Heart left ventricle (tissue), 16 donors: ENCODE measurements at regions not wholly inside any gene's neighbourhood (a gene's known extent, or its start where the extent isn't known, plus 50 kb on each side); places are given as distances from the start of the nearest gene placed in this dataset.
"Not testable (repeated sequence)": the region's sequence is repeated elsewhere in the genome, so short reads cannot be mapped to it uniquely, and the experiment has no call there.

ENCODE experiments used
- ATAC-seq, 4 donors: fragments of 200-7000 bp; cut with Tn5 transposase; one replicate each; pipeline ENCODE4 v1.9.1; 2020 to 2022; ENCODE audit warnings: moderate library complexity in 4 of 4, mild to moderate bottlenecking in 3 of 4, moderate number of reproducible peaks in 1 of 4
- DNase-seq, 5 donors: peaks; one replicate each; pipeline ENCODE4 v3.0.0-alpha.2; 2020
- H3K27ac ChIP-seq, 12 donors: fragments of 200-600 bp; sonication (generic) in 4 of 12; one replicate each; pipeline versions ENCODE4 v1.5.0 to v1.8.0; 2016 to 2022; ENCODE audit warnings: mild to moderate bottlenecking in 2 of 12
- H3K27me3 ChIP-seq, 9 donors: fragments of 200-600 bp; sonication (generic) in 2 of 9; one replicate each; pipeline versions ENCODE4 v1.5.1 to v1.8.0; 2016 to 2022; ENCODE audit warnings: mild to moderate bottlenecking in 3 of 9
- H3K36me3 ChIP-seq, 9 donors: fragments of 200-600 bp; sonication (generic) in 2 of 9; one replicate each; pipeline versions ENCODE4 v1.5.0 to v1.8.0; 2018 to 2022; ENCODE audit warnings: mild to moderate bottlenecking in 2 of 9
- H3K4me1 ChIP-seq, 12 donors: fragments of 200-600 bp; sonication (generic) in 4 of 12; one replicate each; pipeline versions ENCODE4 v1.5.0 to v1.8.0; 2016 to 2022; ENCODE audit warnings: mild to moderate bottlenecking in 3 of 12
- H3K4me3 ChIP-seq, 12 donors: fragments of 200-600 bp; sonication (generic) in 4 of 12; one replicate each; pipeline versions ENCODE4 v1.5.0 to v1.8.0; 2017 to 2022; ENCODE audit warnings: mild to moderate bottlenecking in 9 of 12, moderate library complexity in 4 of 12
- H3K9me3 ChIP-seq, 12 donors: fragments of 200-600 bp; sonication (generic) in 4 of 12; one replicate each; pipeline versions ENCODE4 v1.5.0 to v1.8.0; 2016 to 2022; ENCODE audit warnings: mild to moderate bottlenecking in 1 of 12
- POLR2A ChIP-seq, 2 donors: fragments of 450-650 bp; IDR thresholded peaks; one replicate each; pipeline ENCODE4 v1.6.1; 2017; ENCODE audit warnings: antibody characterized with exemption in 2 of 2, mild to moderate bottlenecking in 2 of 2, moderate library complexity in 2 of 2
- WGBS, 4 donors: extraction: QIAGEN DNeasy Blood & Tissue Kit in 2 of 4; methylation state at CpG; one replicate each; pipeline versions ENCODE4 v1.1.5 to v1.1.7; 2013 to 2018; 5-methylcytosine and 5-hydroxymethylcytosine counted together
- intact Hi-C, 10 donors: fragments of 100-400 bp; cut with DNase I; formaldehyde crosslinking; loops; one replicate each; pipeline versions ENCODE4 v1.11.1 to v1.14.2; 2022
- TF ChIP-seq, protein P1 (sequence below), 12 donors: fragments of 200-600 bp; sonication (generic) in 4 of 12; IDR thresholded peaks; one replicate each; pipeline versions ENCODE4 v1.5.0 to v1.8.0; 2018 to 2022; ENCODE audit warnings: antibody characterized with exemption in 12 of 12, mild to moderate bottlenecking in 5 of 12
- donor health status: ischemic (EF 13 %, LVEDD 7.1; RV severe dilation, severe dysfunction).
- donor health status: healthy with polysubstance abuse.
- donor health status: DM: no; HTN: yes; CAD: no.
- donor health status: DM: no; HTN: no; CAD: no.
- donor health status: ischemic (EF 25% LVEDD 6.9; RV normal size, moderate dysfunction).
- donor health status: ischemic (EF 25% LVEDD 5.7; RV mildly dilated, moderate dysfunction).
- donor health status: healthy.
- donor health status: DM: yes; HTN: yes; CAD: no.
- donor health status: ischemic (EF 35%, LVEDD 5.7; RV mildly dilated, moderate dysfunction).
- donor health status: nonischemic (EF 11% LVEDD 7.7; RV severe dilation, severe dysfunction).
- donor health status: DM: yes; HTN: yes; CAD: no.
- donor health status: PGD.
- donor health status: ischemic (EF 29% LVEDD 5.4; RV normal size, mild dysfunction).
- donor health status: nonischemic (EF 23%, LVEDD 6.1; RV moderate dilation, normal function).

DNA sequence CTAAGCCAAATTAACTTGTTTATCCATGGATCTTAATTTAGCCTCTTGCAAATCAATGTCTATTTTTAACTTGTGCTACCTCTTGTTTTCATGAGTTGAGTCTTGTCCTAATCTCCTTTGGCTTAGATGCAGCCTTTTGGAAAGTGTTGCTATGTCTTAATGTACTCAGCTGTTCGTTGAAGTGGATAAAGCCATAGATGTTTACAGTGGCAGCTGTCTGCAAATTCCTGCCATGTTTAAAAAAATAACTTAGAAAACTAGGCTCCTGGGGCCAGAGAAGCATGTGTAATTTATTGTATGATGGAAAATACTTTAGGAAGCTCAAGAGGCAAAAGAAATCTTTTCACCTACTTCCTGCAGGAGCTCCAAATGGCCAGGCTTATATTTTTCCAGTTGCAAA is 253.1 kb upstream of the RHOBTB1 start:
- ATAC-seq (peak; percentile 34 to 70 (median 60)), DNase-seq (peak in 1 of 5 donors; percentile 20)
- intact Hi-C loops = loop anchor here in 1 of 10 donors (10.0 kb wide), 1 partner anchor 212 kb away; no protein-coding TSS in a partner anchor
- Histone ChIP-seq H3K9me3 (peaks cover 0 to 16% (median 3%) of the 10 kb centered on the region in 12 donors), H3K4me1 (peaks cover 0 to 13% (median 0%) of the 10 kb centered on the region in 12 donors), H3K4me3 (no peak overlapping the region), H3K27me3 (no peaks in the 10 kb centered on the region), H3K27ac (peak overlapping the region in 3 of 12 donors; percentile 1 to 53 (median 35)), H3K36me3 (no peaks in the 10 kb centered on the region)
- no peak for TF ChIP-seq POLR2A (IDR thresholded peaks at IDR 0.05)
- TF ChIP-seq, protein P1, sequence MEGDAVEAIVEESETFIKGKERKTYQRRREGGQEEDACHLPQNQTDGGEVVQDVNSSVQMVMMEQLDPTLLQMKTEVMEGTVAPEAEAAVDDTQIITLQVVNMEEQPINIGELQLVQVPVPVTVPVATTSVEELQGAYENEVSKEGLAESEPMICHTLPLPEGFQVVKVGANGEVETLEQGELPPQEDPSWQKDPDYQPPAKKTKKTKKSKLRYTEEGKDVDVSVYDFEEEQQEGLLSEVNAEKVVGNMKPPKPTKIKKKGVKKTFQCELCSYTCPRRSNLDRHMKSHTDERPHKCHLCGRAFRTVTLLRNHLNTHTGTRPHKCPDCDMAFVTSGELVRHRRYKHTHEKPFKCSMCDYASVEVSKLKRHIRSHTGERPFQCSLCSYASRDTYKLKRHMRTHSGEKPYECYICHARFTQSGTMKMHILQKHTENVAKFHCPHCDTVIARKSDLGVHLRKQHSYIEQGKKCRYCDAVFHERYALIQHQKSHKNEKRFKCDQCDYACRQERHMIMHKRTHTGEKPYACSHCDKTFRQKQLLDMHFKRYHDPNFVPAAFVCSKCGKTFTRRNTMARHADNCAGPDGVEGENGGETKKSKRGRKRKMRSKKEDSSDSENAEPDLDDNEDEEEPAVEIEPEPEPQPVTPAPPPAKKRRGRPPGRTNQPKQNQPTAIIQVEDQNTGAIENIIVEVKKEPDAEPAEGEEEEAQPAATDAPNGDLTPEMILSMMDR (IDR thresholded peaks at IDR 0.05) = no peak
- WGBS, 4 donors = 4 to 32% (median 12%) methylated on average over 1 of the region's 1 CpG

DNA sequence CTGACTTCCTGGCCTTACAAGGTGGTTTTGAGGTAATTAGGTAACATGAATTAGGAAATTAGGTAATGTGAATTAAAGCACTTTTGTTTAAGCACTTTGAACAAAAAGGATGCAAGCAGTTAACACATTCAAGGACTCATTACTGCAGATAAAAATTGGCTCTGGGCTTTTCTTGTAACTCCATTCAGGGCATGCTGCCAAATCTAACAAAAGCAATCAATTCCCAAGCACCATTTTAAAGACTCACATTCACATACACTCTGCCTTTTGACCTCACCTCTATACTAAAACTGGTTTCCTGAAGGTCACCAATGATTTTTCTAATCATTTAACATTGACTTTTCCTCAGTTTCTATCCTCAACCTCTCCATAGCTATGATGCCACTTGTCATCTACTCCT is 251.2 kb upstream of the RHOBTB1 start:
- peaks cover 0 to 22% (median 1%) of the 10 kb centered on the region in 12 donors for H3K4me1 ChIP-seq
- peaks cover 0 to 17% (median 4%) of the 10 kb centered on the region in 12 donors for H3K9me3 ChIP-seq
- no peak overlapping the region for H3K4me3 ChIP-seq
- no peak for DNase-seq
- intact Hi-C loops = loop anchor here in 1 of 10 donors (10.0 kb wide), 1 partner anchor 210 kb away; no protein-coding TSS in a partner anchor
- no peaks in the 10 kb centered on the region for H3K27me3 ChIP-seq
- H3K27ac ChIP-seq = no peak overlapping the region
- H3K36me3 ChIP-seq = no peaks in the 10 kb centered on the region
- ATAC-seq = no peak
- TF ChIP-seq POLR2A (IDR thresholded peaks at IDR 0.05) = no peak
- TF ChIP-seq, protein P1 (IDR thresholded peaks at IDR 0.05) = no peak

DNA sequence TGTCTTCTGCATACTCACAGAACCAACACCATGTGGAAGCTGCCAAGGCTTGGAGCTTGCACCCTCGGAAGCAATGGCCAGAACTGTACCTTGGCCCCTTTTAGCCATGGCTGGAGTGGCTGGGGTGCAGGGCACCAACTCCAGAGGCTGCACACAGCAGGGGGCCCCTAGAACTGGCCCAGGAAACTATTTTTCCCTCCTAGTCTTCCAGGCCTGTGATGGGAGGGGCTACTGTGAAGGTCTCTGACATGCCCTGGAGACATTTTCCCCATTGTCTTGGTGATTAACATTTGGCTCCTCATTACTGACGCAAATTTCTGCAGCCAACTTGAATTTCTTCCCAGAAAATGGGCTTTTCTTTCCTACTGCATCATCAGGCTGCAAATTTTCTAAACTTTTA is 248.6 kb upstream of the RHOBTB1 start:
- not testable (repeated sequence) for H3K4me3 ChIP-seq, H3K36me3 ChIP-seq, H3K27me3 ChIP-seq
- peak in 1 of 4 donors; percentile 30 for ATAC-seq
- intact Hi-C loops = loop anchor here in 5 of 10 donors (5.0 to 10.0 kb wide), 3 partner anchors 50 to 208 kb away; no protein-coding TSS in a partner anchor
- Histone ChIP-seq H3K4me1 (peaks cover 0 to 22% (median 1%) of the 10 kb centered on the region in 12 donors), H3K27ac (peak overlapping the region in 3 of 12 donors; percentile 30 to 59 (median 36)), H3K9me3 (peaks cover 0 to 17% (median 4%) of the 10 kb centered on the region in 12 donors)
- peak in 1 of 5 donors; percentile 23 for DNase-seq
- 75 to 86% (median 78%) methylated on average over 2 of the region's 2 CpGs for WGBS, 4 donors

DNA sequence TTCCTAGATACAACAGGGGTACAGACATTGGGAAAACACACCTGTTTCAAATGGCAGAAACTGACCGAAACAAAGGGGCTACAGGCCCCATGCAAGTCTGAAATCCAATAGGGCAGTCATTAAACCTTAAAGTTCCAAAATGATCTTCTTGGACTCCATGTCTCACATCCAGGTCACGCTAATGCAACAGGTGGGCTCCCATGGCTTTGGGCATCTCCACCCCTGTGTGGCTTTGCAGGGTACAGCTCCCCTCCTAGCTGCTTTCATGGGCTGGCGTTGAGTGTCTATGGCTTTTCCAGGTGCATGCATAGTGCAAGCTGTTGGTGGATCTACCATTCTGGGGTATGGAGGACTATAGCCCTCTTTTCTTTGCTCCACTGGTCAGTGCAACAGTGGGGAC is 248.1 kb upstream of the RHOBTB1 start:
- 89 to 95% (median 93%) methylated on average over 3 of the region's 3 CpGs for WGBS, 4 donors
- H3K27ac ChIP-seq = peak overlapping the region in 2 of 12 donors; percentile 30 to 59
- no peak for ATAC-seq
- no peak overlapping the region for H3K4me3 ChIP-seq
- peaks cover 0 to 17% (median 1%) of the 10 kb centered on the region in 12 donors for H3K4me1 ChIP-seq
- DNase-seq = no peak
- H3K36me3 ChIP-seq = no peaks in the 10 kb centered on the region
- intact Hi-C loops = loop anchor here in 5 of 10 donors (5.0 to 10.0 kb wide), 3 partner anchors 50 to 207 kb away; no protein-coding TSS in a partner anchor
- H3K27me3 ChIP-seq = no peaks in the 10 kb centered on the region
- H3K9me3 ChIP-seq = peaks cover 0 to 17% (median 4%) of the 10 kb centered on the region in 12 donors
- TF ChIP-seq, protein P1 (IDR thresholded peaks at IDR 0.05) = no peak
- TF ChIP-seq POLR2A (IDR thresholded peaks at IDR 0.05) = no peak
